SK-N-SH treated with all-trans-retinoic acid at 6 μM for 48 hours (cell line): ENCODE measurements at regions not wholly inside any gene's neighbourhood (a gene's known extent, or its start where the extent isn't known, plus 50 kb on each side); places are given as distances from the start of the nearest gene placed in this dataset.

Source experiments
- ATAC-seq: fragments of 200-7000 bp; cut with Tn5 transposase; 3 replicates; pipeline ENCODE4 v1.9.1; 2020; ENCODE audit warnings: mild to moderate bottlenecking, moderate library complexity
- ARNTL ChIP-seq: fragments of 450-650 bp; formaldehyde crosslinking; IDR thresholded peaks from 2 replicates; pipeline ENCODE4 v1.5.0; 2020; ENCODE audit warnings: low read depth, mild to moderate bottlenecking, moderate library complexity, borderline replicate concordance
- BACH2 ChIP-seq: fragments of 250-450 bp; sonication (Bioruptor Pico); IDR thresholded peaks from 2 replicates; pipeline ENCODE4 v1.9.0; 2021; ENCODE audit warnings: mild to moderate bottlenecking, borderline replicate concordance
- CSDC2 ChIP-seq: fragments of 250-450 bp; sonication (Bioruptor Pico); IDR thresholded peaks from 2 replicates; pipeline ENCODE4 v1.5.0; 2020; ENCODE audit warnings: mild to moderate bottlenecking, moderate library complexity
- ESRRG ChIP-seq: fragments of 250-450 bp; sonication (Bioruptor Pico); IDR thresholded peaks from 2 replicates; pipeline ENCODE4 v1.6.1; 2021; ENCODE audit warnings: mild to moderate bottlenecking
- GLIS3 ChIP-seq: fragments of 250-450 bp; sonication (Bioruptor Pico); IDR thresholded peaks from 2 replicates; pipeline ENCODE4 v1.5.0; 2020; ENCODE audit warnings: mild to moderate bottlenecking, moderate library complexity
- ISL1 ChIP-seq: fragments of 250-450 bp; sonication (Bioruptor Pico); IDR thresholded peaks from 2 replicates; pipeline ENCODE4 v2.1.2; 2022; ENCODE audit warnings: mild to moderate bottlenecking, moderate library complexity
- OSR1 ChIP-seq: fragments of 250-450 bp; sonication (Bioruptor Pico); IDR thresholded peaks from 2 replicates; pipeline ENCODE4 v1.8.0; 2022; ENCODE audit warnings: moderate library complexity, mild to moderate bottlenecking, inconsistent platforms
- PPARA ChIP-seq: fragments of 250-450 bp; sonication (Bioruptor Pico); IDR thresholded peaks from 2 replicates; pipeline ENCODE4 v1.5.0; 2020; ENCODE audit warnings: mild to moderate bottlenecking, borderline replicate concordance
- RARB ChIP-seq: fragments of 250-450 bp; sonication (Bioruptor Pico); IDR thresholded peaks from 2 replicates; pipeline ENCODE4 v1.8.0; 2021; ENCODE audit warnings: mild to moderate bottlenecking, moderate library complexity
- SNAI2 ChIP-seq: fragments of 250-450 bp; sonication (Bioruptor Pico); IDR thresholded peaks from 2 replicates; pipeline ENCODE4 v1.5.0; 2020; ENCODE audit warnings: mild to moderate bottlenecking, moderate library complexity
- TOX ChIP-seq: fragments of 250-450 bp; sonication (Bioruptor Pico); IDR thresholded peaks from 2 replicates; pipeline ENCODE4 v1.8.0; 2021; ENCODE audit warnings: mild to moderate bottlenecking, moderate library complexity, borderline replicate concordance
- ZC3H10 ChIP-seq: fragments of 250-450 bp; sonication (Bioruptor Pico); IDR thresholded peaks from 2 replicates; pipeline ENCODE4 v1.5.1; 2021; ENCODE audit warnings: mild to moderate bottlenecking, moderate library complexity
- ZFP3 ChIP-seq: fragments of 250-450 bp; sonication (Bioruptor Pico); IDR thresholded peaks from 2 replicates; pipeline ENCODE4 v1.5.0; 2020; ENCODE audit warnings: mild to moderate bottlenecking, moderate library complexity
- ZFP30 ChIP-seq: fragments of 450-650 bp; formaldehyde crosslinking; IDR thresholded peaks from 2 replicates; pipeline ENCODE4 v1.5.0; 2022; ENCODE audit warnings: mild to moderate bottlenecking, moderate library complexity
- ZNF565 ChIP-seq: fragments of 450-650 bp; formaldehyde crosslinking; conservative IDR thresholded peaks from 2 replicates; pipeline ENCODE4 v1.5.0; 2020; ENCODE audit warnings: low read depth, mild to moderate bottlenecking, moderate library complexity
- ZNF70 ChIP-seq: fragments of 450-650 bp; formaldehyde crosslinking; IDR thresholded peaks from 2 replicates; pipeline ENCODE4 v1.5.0; 2020; ENCODE audit warnings: mild to moderate bottlenecking, moderate library complexity
- TF ChIP-seq, protein P1 (sequence below): fragments of 250-450 bp; sonication (Bioruptor Pico); IDR thresholded peaks from 2 replicates; pipeline ENCODE4 v1.5.1; 2021; ENCODE audit warnings: mild to moderate bottlenecking, moderate library complexity
- TF ChIP-seq, protein P2 (sequence below): fragments of 250-450 bp; sonication (Bioruptor Pico); IDR thresholded peaks from 2 replicates; pipeline ENCODE4 v1.5.0; 2020; ENCODE audit warnings: mild to moderate bottlenecking, moderate library complexity
- TF ChIP-seq, protein P3 (sequence below): fragments of 250-450 bp; sonication (Bioruptor Pico); IDR thresholded peaks from 2 replicates; pipeline ENCODE4 v1.8.0; 2021; ENCODE audit warnings: low read depth, mild to moderate bottlenecking, moderate library complexity, borderline replicate concordance
- TF ChIP-seq, protein P4 (sequence below): fragments of 250-450 bp; sonication (Bioruptor Pico); IDR thresholded peaks from 2 replicates; pipeline ENCODE4 v1.5.1; 2020; ENCODE audit warnings: low read depth, mild to moderate bottlenecking, moderate library complexity
- TF ChIP-seq, protein P5 (sequence below): fragments of 250-450 bp; sonication (Bioruptor Pico); IDR thresholded peaks from 2 replicates; pipeline ENCODE4 v1.8.0; 2020; ENCODE audit warnings: mild to moderate bottlenecking, moderate library complexity, borderline replicate concordance

DNA sequence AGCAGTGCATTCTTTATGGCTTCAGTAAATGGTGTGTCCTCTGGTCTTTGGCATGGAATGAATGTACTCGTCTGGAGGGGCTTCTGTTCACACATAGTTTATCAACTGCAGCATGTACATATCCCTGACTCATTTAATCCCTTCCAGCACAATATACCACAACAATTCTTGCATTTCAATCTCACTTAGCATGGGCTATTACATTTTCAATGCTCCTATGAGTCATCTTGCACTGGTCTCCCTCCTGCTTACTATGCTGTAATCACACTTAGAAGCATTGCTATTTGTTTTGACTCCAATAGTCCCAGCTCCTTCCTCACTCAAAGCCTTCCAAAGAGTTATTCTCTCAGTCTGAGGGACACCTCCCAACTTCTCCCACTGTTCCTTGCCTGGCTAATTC, 180.9 kb upstream of the NUDT10 start:
- TF ChIP-seq ZFP30 (CRISPR knock-in tag) (no peak), ZFP3 (no peak), PPARA (CRISPR knock-in tag) (no peak), BACH2 (CRISPR knock-in tag) (no peak), ZC3H10 (CRISPR knock-in tag) (no peak), CSDC2 (CRISPR knock-in tag) (no peak), SNAI2 (CRISPR knock-in tag) (no peak), RARB (no peak), ISL1 (CRISPR knock-in tag) (no peak), ZNF70 (no peak)
- TF ChIP-seq, protein P1, sequence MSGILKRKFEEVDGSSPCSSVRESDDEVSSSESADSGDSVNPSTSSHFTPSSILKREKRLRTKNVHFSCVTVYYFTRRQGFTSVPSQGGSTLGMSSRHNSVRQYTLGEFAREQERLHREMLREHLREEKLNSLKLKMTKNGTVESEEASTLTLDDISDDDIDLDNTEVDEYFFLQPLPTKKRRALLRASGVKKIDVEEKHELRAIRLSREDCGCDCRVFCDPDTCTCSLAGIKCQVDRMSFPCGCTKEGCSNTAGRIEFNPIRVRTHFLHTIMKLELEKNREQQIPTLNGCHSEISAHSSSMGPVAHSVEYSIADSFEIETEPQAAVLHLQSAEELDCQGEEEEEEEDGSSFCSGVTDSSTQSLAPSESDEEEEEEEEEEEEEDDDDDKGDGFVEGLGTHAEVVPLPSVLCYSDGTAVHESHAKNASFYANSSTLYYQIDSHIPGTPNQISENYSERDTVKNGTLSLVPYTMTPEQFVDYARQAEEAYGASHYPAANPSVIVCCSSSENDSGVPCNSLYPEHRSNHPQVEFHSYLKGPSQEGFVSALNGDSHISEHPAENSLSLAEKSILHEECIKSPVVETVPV, result no peak
- TF ChIP-seq, protein P2, sequence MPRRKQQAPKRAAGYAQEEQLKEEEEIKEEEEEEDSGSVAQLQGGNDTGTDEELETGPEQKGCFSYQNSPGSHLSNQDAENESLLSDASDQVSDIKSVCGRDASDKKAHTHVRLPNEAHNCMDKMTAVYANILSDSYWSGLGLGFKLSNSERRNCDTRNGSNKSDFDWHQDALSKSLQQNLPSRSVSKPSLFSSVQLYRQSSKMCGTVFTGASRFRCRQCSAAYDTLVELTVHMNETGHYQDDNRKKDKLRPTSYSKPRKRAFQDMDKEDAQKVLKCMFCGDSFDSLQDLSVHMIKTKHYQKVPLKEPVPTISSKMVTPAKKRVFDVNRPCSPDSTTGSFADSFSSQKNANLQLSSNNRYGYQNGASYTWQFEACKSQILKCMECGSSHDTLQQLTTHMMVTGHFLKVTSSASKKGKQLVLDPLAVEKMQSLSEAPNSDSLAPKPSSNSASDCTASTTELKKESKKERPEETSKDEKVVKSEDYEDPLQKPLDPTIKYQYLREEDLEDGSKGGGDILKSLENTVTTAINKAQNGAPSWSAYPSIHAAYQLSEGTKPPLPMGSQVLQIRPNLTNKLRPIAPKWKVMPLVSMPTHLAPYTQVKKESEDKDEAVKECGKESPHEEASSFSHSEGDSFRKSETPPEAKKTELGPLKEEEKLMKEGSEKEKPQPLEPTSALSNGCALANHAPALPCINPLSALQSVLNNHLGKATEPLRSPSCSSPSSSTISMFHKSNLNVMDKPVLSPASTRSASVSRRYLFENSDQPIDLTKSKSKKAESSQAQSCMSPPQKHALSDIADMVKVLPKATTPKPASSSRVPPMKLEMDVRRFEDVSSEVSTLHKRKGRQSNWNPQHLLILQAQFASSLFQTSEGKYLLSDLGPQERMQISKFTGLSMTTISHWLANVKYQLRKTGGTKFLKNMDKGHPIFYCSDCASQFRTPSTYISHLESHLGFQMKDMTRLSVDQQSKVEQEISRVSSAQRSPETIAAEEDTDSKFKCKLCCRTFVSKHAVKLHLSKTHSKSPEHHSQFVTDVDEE (CRISPR knock-in tag), result no peak
- TF ChIP-seq, protein P3, sequence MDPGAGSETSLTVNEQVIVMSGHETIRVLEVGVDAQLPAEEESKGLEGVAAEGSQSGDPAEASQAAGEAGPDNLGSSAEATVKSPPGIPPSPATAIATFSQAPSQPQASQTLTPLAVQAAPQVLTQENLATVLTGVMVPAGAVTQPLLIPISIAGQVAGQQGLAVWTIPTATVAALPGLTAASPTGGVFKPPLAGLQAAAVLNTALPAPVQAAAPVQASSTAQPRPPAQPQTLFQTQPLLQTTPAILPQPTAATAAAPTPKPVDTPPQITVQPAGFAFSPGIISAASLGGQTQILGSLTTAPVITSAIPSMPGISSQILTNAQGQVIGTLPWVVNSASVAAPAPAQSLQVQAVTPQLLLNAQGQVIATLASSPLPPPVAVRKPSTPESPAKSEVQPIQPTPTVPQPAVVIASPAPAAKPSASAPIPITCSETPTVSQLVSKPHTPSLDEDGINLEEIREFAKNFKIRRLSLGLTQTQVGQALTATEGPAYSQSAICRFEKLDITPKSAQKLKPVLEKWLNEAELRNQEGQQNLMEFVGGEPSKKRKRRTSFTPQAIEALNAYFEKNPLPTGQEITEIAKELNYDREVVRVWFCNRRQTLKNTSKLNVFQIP (CRISPR knock-in tag), result no peak
- TF ChIP-seq, all 23 proteins: peak for 0
- no peak for ATAC-seq

DNA sequence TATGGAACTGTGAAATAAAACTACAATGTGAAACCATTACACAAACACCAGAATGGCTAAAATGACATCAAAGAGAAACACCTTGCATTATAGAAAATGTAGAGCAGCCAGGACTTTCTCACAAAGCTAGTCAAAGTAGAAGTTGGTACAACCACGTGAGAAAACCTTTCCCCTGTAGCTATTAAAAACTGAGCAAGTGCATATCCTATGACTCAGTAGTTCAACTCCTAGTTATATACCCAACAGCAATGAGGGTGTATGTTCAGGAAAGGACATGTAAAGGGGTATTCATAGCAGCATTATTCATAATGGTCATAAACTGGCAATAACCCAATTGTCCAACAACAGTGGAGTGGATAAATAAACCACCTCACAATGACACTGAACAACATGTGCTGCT, 177.5 kb upstream of the NUDT10 start:
- TF ChIP-seq, protein P1, result no peak
- TF ChIP-seq ESRRG (CRISPR knock-in tag), result no peak
- TF ChIP-seq BACH2 (CRISPR knock-in tag), result no peak
- TF ChIP-seq ZNF70, result no peak
- TF ChIP-seq ZFP30 (CRISPR knock-in tag), result no peak
- TF ChIP-seq, protein P4, sequence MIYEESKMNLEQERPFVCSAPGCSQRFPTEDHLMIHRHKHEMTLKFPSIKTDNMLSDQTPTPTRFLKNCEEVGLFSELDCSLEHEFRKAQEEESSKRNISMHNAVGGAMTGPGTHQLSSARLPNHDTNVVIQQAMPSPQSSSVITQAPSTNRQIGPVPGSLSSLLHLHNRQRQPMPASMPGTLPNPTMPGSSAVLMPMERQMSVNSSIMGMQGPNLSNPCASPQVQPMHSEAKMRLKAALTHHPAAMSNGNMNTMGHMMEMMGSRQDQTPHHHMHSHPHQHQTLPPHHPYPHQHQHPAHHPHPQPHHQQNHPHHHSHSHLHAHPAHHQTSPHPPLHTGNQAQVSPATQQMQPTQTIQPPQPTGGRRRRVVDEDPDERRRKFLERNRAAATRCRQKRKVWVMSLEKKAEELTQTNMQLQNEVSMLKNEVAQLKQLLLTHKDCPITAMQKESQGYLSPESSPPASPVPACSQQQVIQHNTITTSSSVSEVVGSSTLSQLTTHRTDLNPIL (CRISPR knock-in tag), result no peak
- no peak for TF ChIP-seq ZC3H10 (CRISPR knock-in tag)
- TF ChIP-seq SNAI2 (CRISPR knock-in tag), result no peak
- TF ChIP-seq GLIS3 (CRISPR knock-in tag), result no peak
- TF ChIP-seq, protein P2 (CRISPR knock-in tag), result no peak
- no peak for TF ChIP-seq ISL1 (CRISPR knock-in tag)
- TF ChIP-seq PPARA (CRISPR knock-in tag), result no peak
- no peak for TF ChIP-seq RARB
- TF ChIP-seq, protein P3 (CRISPR knock-in tag), result no peak
- TF ChIP-seq ARNTL (CRISPR knock-in tag), result no peak
- TF ChIP-seq CSDC2 (CRISPR knock-in tag), result no peak
- no peak for TF ChIP-seq OSR1 (CRISPR knock-in tag)
- TF ChIP-seq, protein P5, sequence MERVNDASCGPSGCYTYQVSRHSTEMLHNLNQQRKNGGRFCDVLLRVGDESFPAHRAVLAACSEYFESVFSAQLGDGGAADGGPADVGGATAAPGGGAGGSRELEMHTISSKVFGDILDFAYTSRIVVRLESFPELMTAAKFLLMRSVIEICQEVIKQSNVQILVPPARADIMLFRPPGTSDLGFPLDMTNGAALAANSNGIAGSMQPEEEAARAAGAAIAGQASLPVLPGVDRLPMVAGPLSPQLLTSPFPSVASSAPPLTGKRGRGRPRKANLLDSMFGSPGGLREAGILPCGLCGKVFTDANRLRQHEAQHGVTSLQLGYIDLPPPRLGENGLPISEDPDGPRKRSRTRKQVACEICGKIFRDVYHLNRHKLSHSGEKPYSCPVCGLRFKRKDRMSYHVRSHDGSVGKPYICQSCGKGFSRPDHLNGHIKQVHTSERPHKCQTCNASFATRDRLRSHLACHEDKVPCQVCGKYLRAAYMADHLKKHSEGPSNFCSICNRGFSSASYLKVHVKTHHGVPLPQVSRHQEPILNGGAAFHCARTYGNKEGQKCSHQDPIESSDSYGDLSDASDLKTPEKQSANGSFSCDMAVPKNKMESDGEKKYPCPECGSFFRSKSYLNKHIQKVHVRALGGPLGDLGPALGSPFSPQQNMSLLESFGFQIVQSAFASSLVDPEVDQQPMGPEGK (CRISPR knock-in tag), result no peak
- no peak for TF ChIP-seq TOX (CRISPR knock-in tag)
- TF ChIP-seq ZNF565, result no peak
- TF ChIP-seq, all 23 proteins: peak for 0
- no peak for ATAC-seq
